OCI-LY1 (cell line): ENCODE measurements at regions not wholly inside any gene's neighbourhood (a gene's known extent, or its start where the extent isn't known, plus 50 kb on each side); places are given as distances from the start of the nearest gene placed in this dataset.

Experiments
- H2AFZ ChIP-seq: fragments of 200-600 bp; sonication (generic), shearing (Covaris generic); 2 replicates; pipeline ENCODE4 v1.6.0; 2014; ENCODE audit warnings: antibody characterized with exemption, mild to moderate bottlenecking, low read length
- H3F3A ChIP-seq: fragments of 200-600 bp; sonication (generic), shearing (Covaris generic); 2 replicates; pipeline ENCODE4 v1.6.0; 2014; ENCODE audit warnings: mild to moderate bottlenecking, antibody characterized with exemption, low read length, moderate library complexity; ENCODE audit not compliant: insufficient read depth
- H3K27ac ChIP-seq: fragments of 200-600 bp; sonication (generic); 2 replicates; pipeline ENCODE4 v1.5.1; 2014; ENCODE audit warnings: low read length, mixed run types, mild to moderate bottlenecking, low read depth; ENCODE audit not compliant: poor library complexity, severe bottlenecking
- H3K27me3 ChIP-seq: fragments of 200-600 bp; sonication (generic); 2 replicates; pipeline ENCODE4 v1.6.0; 2014; ENCODE audit warnings: antibody characterized with exemption, mild to moderate bottlenecking, low read length, moderate library complexity; ENCODE audit not compliant: insufficient read depth
- H3K36me3 ChIP-seq: fragments of 200-600 bp; sonication (generic); 2 replicates; pipeline ENCODE4 v1.6.1; 2014; ENCODE audit warnings: mild to moderate bottlenecking, antibody characterized with exemption, low read length, moderate library complexity, mixed read lengths; ENCODE audit not compliant: insufficient read depth
- H3K4me1 ChIP-seq: fragments of 200-600 bp; sonication (generic); 2 replicates; pipeline ENCODE4 v1.5.1; 2014; ENCODE audit warnings: mild to moderate bottlenecking, low read length, moderate library complexity; ENCODE audit not compliant: insufficient read depth, severe bottlenecking
- H3K4me2 ChIP-seq: fragments of 200-600 bp; sonication (generic), shearing (Covaris generic); 2 replicates; pipeline ENCODE4 v1.6.1; 2014; ENCODE audit warnings: low read length
- H3K4me3 ChIP-seq: fragments of 200-600 bp; sonication (generic); 2 replicates; pipeline ENCODE4 v1.5.1; 2014; ENCODE audit warnings: low read length, low read depth, mild to moderate bottlenecking, mixed read lengths; ENCODE audit not compliant: poor library complexity, severe bottlenecking
- H3K79me2 ChIP-seq: fragments of 200-600 bp; shearing (Covaris generic); 2 replicates; pipeline ENCODE4 v1.6.1; 2016; ENCODE audit warnings: mixed run types, low read length, mixed read lengths; ENCODE audit not compliant: insufficient read depth
- H3K9ac ChIP-seq: fragments of 200-600 bp; sonication (generic), shearing (Covaris generic); 2 replicates; pipeline ENCODE4 v1.6.1; 2014; ENCODE audit warnings: mild to moderate bottlenecking, low read length, mixed read lengths
- H3K9me2 ChIP-seq: fragments of 200-600 bp; sonication (generic), shearing (Covaris generic); 2 replicates; pipeline ENCODE4 v1.6.1; 2014; ENCODE audit warnings: low read depth, mild to moderate bottlenecking, low read length, mixed read lengths
- H3K9me3 ChIP-seq: fragments of 200-600 bp; shearing (Covaris generic); 2 replicates; pipeline ENCODE4 v1.6.1; 2014; ENCODE audit warnings: low read length, mixed read lengths
- H4K20me1 ChIP-seq: fragments of 200-600 bp; sonication (generic), shearing (Covaris generic); 2 replicates; pipeline ENCODE4 v1.6.0; 2016; ENCODE audit warnings: mild to moderate bottlenecking, low read length; ENCODE audit not compliant: insufficient read depth
- EZH2 ChIP-seq: fragments of 200-600 bp; sonication (generic), shearing (Covaris generic); IDR thresholded peaks from 2 replicates; pipeline ENCODE4 v1.8.0; 2017; ENCODE audit warnings: borderline replicate concordance, mixed run types, mild to moderate bottlenecking, antibody characterized with exemption, low read length, moderate library complexity, mixed read lengths
- TF ChIP-seq, protein P1 (sequence below): fragments of 200-600 bp; sonication (generic), shearing (Covaris generic); IDR thresholded peaks from 2 replicates; pipeline ENCODE4 v1.5.1; 2017; ENCODE audit warnings: mild to moderate bottlenecking, antibody characterized with exemption, low read length, moderate library complexity, mixed read lengths

DNA sequence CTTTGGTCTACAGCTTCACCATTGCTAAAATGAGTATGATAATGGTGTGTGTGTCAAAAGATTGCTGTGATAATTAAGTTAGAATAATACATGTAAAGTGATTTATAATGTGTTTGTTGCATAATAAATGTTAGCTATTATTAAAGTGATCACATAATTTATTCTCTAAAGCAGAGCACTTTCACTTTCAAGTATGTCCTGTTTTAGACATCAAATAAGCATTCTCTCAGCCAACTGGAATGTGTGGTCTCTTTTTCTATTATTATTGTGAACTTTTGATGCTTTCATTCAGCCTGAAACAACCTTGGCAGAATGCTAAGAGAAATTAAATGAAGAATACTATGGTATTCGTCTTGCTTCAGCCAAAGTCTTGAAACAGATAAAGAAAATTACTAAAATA is 102.8 kb upstream of the COL11A1 start:
- no peak overlapping the region for H3K4me3 ChIP-seq
- no peaks in the 10 kb centered on the region for H3K9me3 ChIP-seq
- no peaks in the 10 kb centered on the region; the same call in 1 of the 2 replicates for H4K20me1 ChIP-seq
- no peaks in the 10 kb centered on the region for H3K9me2 ChIP-seq
- H3K9ac ChIP-seq = no peak overlapping the region
- H3K27ac ChIP-seq = no peak overlapping the region
- no peak overlapping the region for H2AFZ ChIP-seq
- no peaks in the 10 kb centered on the region for H3K4me1 ChIP-seq
- H3K36me3 ChIP-seq = no peaks in the 10 kb centered on the region
- H3K79me2 ChIP-seq = no peaks in the 10 kb centered on the region
- H3F3A ChIP-seq = no peaks in the 10 kb centered on the region
- TF ChIP-seq, protein P1, sequence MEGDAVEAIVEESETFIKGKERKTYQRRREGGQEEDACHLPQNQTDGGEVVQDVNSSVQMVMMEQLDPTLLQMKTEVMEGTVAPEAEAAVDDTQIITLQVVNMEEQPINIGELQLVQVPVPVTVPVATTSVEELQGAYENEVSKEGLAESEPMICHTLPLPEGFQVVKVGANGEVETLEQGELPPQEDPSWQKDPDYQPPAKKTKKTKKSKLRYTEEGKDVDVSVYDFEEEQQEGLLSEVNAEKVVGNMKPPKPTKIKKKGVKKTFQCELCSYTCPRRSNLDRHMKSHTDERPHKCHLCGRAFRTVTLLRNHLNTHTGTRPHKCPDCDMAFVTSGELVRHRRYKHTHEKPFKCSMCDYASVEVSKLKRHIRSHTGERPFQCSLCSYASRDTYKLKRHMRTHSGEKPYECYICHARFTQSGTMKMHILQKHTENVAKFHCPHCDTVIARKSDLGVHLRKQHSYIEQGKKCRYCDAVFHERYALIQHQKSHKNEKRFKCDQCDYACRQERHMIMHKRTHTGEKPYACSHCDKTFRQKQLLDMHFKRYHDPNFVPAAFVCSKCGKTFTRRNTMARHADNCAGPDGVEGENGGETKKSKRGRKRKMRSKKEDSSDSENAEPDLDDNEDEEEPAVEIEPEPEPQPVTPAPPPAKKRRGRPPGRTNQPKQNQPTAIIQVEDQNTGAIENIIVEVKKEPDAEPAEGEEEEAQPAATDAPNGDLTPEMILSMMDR = no peak
- TF ChIP-seq EZH2 = no peak
- no peak overlapping the region for H3K4me2 ChIP-seq
- H3K27me3 ChIP-seq = no peaks in the 10 kb centered on the region

DNA sequence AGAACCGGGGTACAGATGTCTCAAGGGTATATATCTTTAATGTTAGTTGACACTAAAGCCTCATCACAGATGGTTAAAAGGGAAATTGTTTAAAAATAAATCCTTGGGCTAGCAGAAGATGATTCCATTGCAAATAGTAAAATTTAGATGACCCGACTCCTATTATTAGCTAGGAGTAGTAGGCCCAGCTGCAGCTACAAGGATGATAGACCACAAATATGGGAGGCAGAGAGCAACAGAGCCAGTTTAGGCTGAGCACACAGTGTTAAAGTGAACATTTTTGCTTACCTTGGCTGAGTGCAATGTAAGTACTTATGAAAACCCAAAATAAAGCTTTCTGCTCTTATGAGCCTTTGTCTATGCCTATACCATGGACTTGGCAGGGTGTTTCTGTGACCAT is 100.5 kb upstream of the COL11A1 start:
- H3K9me3 ChIP-seq = no peaks in the 10 kb centered on the region
- no peak overlapping the region for H3K4me2 ChIP-seq
- H3K9me2 ChIP-seq = no peaks in the 10 kb centered on the region
- no peak overlapping the region for H2AFZ ChIP-seq
- no peaks in the 10 kb centered on the region; the same call in 1 of the 2 replicates for H4K20me1 ChIP-seq
- no peaks in the 10 kb centered on the region for H3K27me3 ChIP-seq
- no peaks in the 10 kb centered on the region for H3K4me1 ChIP-seq
- no peak for TF ChIP-seq EZH2
- TF ChIP-seq, protein P1 = no peak
- no peak overlapping the region for H3K9ac ChIP-seq
- no peak overlapping the region for H3K27ac ChIP-seq
- no peaks in the 10 kb centered on the region for H3F3A ChIP-seq
- H3K79me2 ChIP-seq = no peaks in the 10 kb centered on the region
- no peak overlapping the region for H3K4me3 ChIP-seq
- no peaks in the 10 kb centered on the region for H3K36me3 ChIP-seq

DNA sequence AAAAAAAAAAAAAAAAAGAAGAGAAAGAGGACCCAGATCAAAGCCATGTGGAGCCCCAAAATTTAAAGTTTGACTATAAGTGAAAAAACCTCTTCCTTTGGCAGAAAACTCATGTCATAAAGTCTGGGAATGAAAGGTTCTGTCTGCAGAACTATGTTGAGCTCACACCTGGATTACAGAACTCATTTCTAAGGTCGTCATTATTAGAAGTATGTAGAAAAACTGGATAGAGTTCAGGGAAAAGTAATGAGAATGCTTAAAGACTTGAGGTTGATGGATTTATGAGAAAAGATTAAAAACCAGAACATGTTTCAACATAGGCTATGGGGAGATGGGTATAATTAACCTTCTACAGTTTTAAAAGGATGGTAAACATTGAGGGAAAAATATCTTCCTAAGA is 90.7 kb upstream of the COL11A1 start:
- no peak overlapping the region for H3K27ac ChIP-seq
- no peaks in the 10 kb centered on the region for H3K79me2 ChIP-seq
- H3K27me3 ChIP-seq = no peaks in the 10 kb centered on the region
- H3K9me2 ChIP-seq = no peaks in the 10 kb centered on the region
- H3K4me2 ChIP-seq = no peak overlapping the region
- H4K20me1 ChIP-seq = no peaks in the 10 kb centered on the region
- no peaks in the 10 kb centered on the region for H3K36me3 ChIP-seq
- no peaks in the 10 kb centered on the region for H3F3A ChIP-seq
- no peak overlapping the region for H2AFZ ChIP-seq
- no peak overlapping the region for H3K4me3 ChIP-seq
- TF ChIP-seq EZH2 = no peak
- TF ChIP-seq, protein P1 = no peak
- H3K9ac ChIP-seq = no peak overlapping the region
- no peaks in the 10 kb centered on the region for H3K4me1 ChIP-seq
- no peaks in the 10 kb centered on the region for H3K9me3 ChIP-seq
